ENCODE measurements at regions not wholly inside any gene's neighbourhood (a gene's known extent, or its start where the extent isn't known, plus 50 kb on each side); places are given as distances from the start of the nearest gene placed in this dataset.

GRCh38 chr14:43204816-43205215, 1302.3 kb downstream of the FSCB start:
- no peaks in the 10 kb centered on the region for H3K9me3 ChIP-seq (ENCODE audit: control insufficient read depth, insufficient read depth, low read depth, low read length)
- TF ChIP-seq TCF7L2 (IDR thresholded peaks at IDR 0.05; ENCODE audit: low read depth, low read length) (no peak), SIN3A (IDR thresholded peaks at IDR 0.05; ENCODE audit: borderline replicate concordance, insufficient read depth, low read depth, low read length) (no peak), CTCF (IDR thresholded peaks at IDR 0.05) (no peak), REST (IDR thresholded peaks at IDR 0.05; ENCODE audit: insufficient read depth in 1 of 2, low read depth in 2 of 2, low read length in 1 of 2) (no peak), POLR2AphosphoS5 (IDR thresholded peaks at IDR 0.05; ENCODE audit: low read depth, low read length) (no peak)

GRCh38 chr14:43200519-43200918, 1306.6 kb downstream of the FSCB start:
- POLR2A ChIA-PET = no interaction called here

More at GRCh38 chr14:43204816-43205215, 1302.3 kb downstream of the FSCB start:
- ATAC-seq (no peak), DNase-seq (ENCODE audit: low read depth, low spot score) (no peak)
- Histone ChIP-seq H3K4me3 (ENCODE audit: low read depth in 2 of 2, low read length in 2 of 2) (no peak overlapping the region), H3K4me1 (ENCODE audit: control insufficient read depth, insufficient read depth, low read length) (no peaks in the 10 kb centered on the region), H3K36me3 (ENCODE audit: control insufficient read depth, insufficient read depth, low read length) (no peaks in the 10 kb centered on the region), H3K27ac (ENCODE audit: low read length) (no peak overlapping the region), H3K27me3 (ENCODE audit: control insufficient read depth, insufficient read depth, low read length) (no peaks in the 10 kb centered on the region)
- BruUV-seq (replicated peaks) = no TSS peak
- POLR2A ChIA-PET = no interaction called here
- intact Hi-C loops (cut with micrococcal nuclease; ENCODE audit: unreplicated experiment) (no loop called here), in situ Hi-C loops (cut with HindIII; ENCODE audit: low pct_unique_long_range_greater_than_20kb, low sequenced_read_pairs) (no loop called here)
- CTCF ChIA-PET = no interaction called here

GRCh38 chr14:43198465-43198864, 1308.6 kb downstream of the FSCB start:
- in situ Hi-C loops (cut with HindIII; ENCODE audit: low pct_unique_long_range_greater_than_20kb, low sequenced_read_pairs) (no loop called here), intact Hi-C loops (cut with micrococcal nuclease; ENCODE audit: unreplicated experiment) (no loop called here)
- no peak for TF ChIP-seq CTCF (IDR thresholded peaks at IDR 0.05)
- no peaks in the 10 kb centered on the region for H3K4me1 ChIP-seq (ENCODE audit: control insufficient read depth, insufficient read depth, low read length)
- no TSS peak for BruUV-seq (replicated peaks)
- H3K27me3 ChIP-seq (ENCODE audit: control insufficient read depth, insufficient read depth, low read length) = no peaks in the 10 kb centered on the region
- H3K27ac ChIP-seq (ENCODE audit: low read length) = no peak overlapping the region
- no peak for DNase-seq (ENCODE audit: low read depth, low spot score)
- ChIA-PET CTCF (no interaction called here), POLR2A (no interaction called here)
- no peaks in the 10 kb centered on the region for H3K9me3 ChIP-seq (ENCODE audit: control insufficient read depth, insufficient read depth, low read depth, low read length)
- H3K36me3 ChIP-seq (ENCODE audit: control insufficient read depth, insufficient read depth, low read length) = no peaks in the 10 kb centered on the region
- ATAC-seq = no peak
- no peak overlapping the region for H3K4me3 ChIP-seq (ENCODE audit: low read depth in 2 of 2, low read length in 2 of 2)

More at GRCh38 chr14:43200519-43200918, 1306.6 kb downstream of the FSCB start:
- in situ Hi-C loops (cut with HindIII; ENCODE audit: low pct_unique_long_range_greater_than_20kb, low sequenced_read_pairs) = no loop called here
- Histone ChIP-seq H3K27ac (ENCODE audit: low read length) (no peak overlapping the region), H3K4me3 (ENCODE audit: low read depth in 2 of 2, low read length in 2 of 2) (no peak overlapping the region), H3K36me3 (ENCODE audit: control insufficient read depth, insufficient read depth, low read length) (no peaks in the 10 kb centered on the region), H3K4me1 (ENCODE audit: control insufficient read depth, insufficient read depth, low read length) (no peaks in the 10 kb centered on the region), H3K27me3 (ENCODE audit: control insufficient read depth, insufficient read depth, low read length) (no peaks in the 10 kb centered on the region), H3K9me3 (ENCODE audit: control insufficient read depth, insufficient read depth, low read depth, low read length) (no peaks in the 10 kb centered on the region)
- CTCF ChIA-PET = no interaction called here
- TF ChIP-seq SIN3A (IDR thresholded peaks at IDR 0.05; ENCODE audit: borderline replicate concordance, insufficient read depth, low read depth, low read length) = no peak
- intact Hi-C loops (cut with micrococcal nuclease; ENCODE audit: unreplicated experiment) = no loop called here
- no TSS peak for BruUV-seq (replicated peaks)
- DNase-seq (ENCODE audit: low read depth, low spot score) (no peak), ATAC-seq (no peak)

All from Panc1 (cell line).